Glutamatergic neuron (in vitro differentiated cells): ENCODE measurements at regions not wholly inside any gene's neighbourhood (a gene's known extent, or its start where the extent isn't known, plus 50 kb on each side); places are given as distances from the start of the nearest gene placed in this dataset.

Experiments used
- DNase-seq: peaks from one replicate; pipeline ENCODE4 v3.0.0; 2022
- H3K27ac Mint-ChIP-seq: one replicate; pipeline ENCODE4 v1.8.0; 2020; ENCODE audit warnings: mild to moderate bottlenecking, mixed read lengths, inconsistent platforms; ENCODE audit not compliant: unreplicated experiment
- H3K27me3 Mint-ChIP-seq: one replicate; pipeline ENCODE4 v1.8.0; 2020; ENCODE audit warnings: mild to moderate bottlenecking, moderate library complexity, mixed read lengths, inconsistent platforms; ENCODE audit not compliant: unreplicated experiment
- H3K36me3 Mint-ChIP-seq: one replicate; pipeline ENCODE4 v1.8.0; 2020; ENCODE audit warnings: mild to moderate bottlenecking, mixed read lengths, inconsistent platforms; ENCODE audit not compliant: unreplicated experiment
- H3K4me1 Mint-ChIP-seq: one replicate; pipeline ENCODE4 v1.8.0; 2020; ENCODE audit warnings: mild to moderate bottlenecking, low read depth, mixed read lengths, inconsistent platforms; ENCODE audit not compliant: unreplicated experiment
- H3K4me3 Mint-ChIP-seq: one replicate; pipeline ENCODE4 v1.8.0; 2020; ENCODE audit warnings: mild to moderate bottlenecking, mixed read lengths, inconsistent platforms; ENCODE audit not compliant: unreplicated experiment
- H3K9me3 Mint-ChIP-seq: one replicate; pipeline ENCODE4 v1.8.0; 2020; ENCODE audit warnings: mild to moderate bottlenecking, moderate library complexity, mixed read lengths, inconsistent platforms; ENCODE audit not compliant: unreplicated experiment
- CTCF ChIP-seq: fragments of 200-600 bp; sonication (generic); IDR thresholded peaks from one replicate; pipeline ENCODE4 v1.5.0; 2021; ENCODE audit not compliant: partially characterized antibody, unreplicated experiment

GRCh38 chr12:71027856-71028255 lies 107.3 kb upstream of the PTPRR start:
- H3K27ac Mint-ChIP-seq = no peak overlapping the region
- H3K4me3 Mint-ChIP-seq = no peak overlapping the region
- TF ChIP-seq CTCF = no peak
- no peaks in the 10 kb centered on the region for H3K27me3 Mint-ChIP-seq
- H3K4me1 Mint-ChIP-seq = no peaks in the 10 kb centered on the region
- H3K36me3 Mint-ChIP-seq = no peaks in the 10 kb centered on the region
- H3K9me3 Mint-ChIP-seq = peaks cover 2% of the 10 kb centered on the region
- DNase-seq = no peak

GRCh38 chr12:71024827-71025226 lies 104.3 kb upstream of the PTPRR start:
- peaks cover 3% of the 10 kb centered on the region for H3K4me1 Mint-ChIP-seq
- DNase-seq = no peak
- peaks cover 2% of the 10 kb centered on the region for H3K9me3 Mint-ChIP-seq
- no peak overlapping the region for H3K27ac Mint-ChIP-seq
- H3K36me3 Mint-ChIP-seq = no peaks in the 10 kb centered on the region
- H3K27me3 Mint-ChIP-seq = no peaks in the 10 kb centered on the region
- TF ChIP-seq CTCF = no peak
- H3K4me3 Mint-ChIP-seq = no peak overlapping the region

GRCh38 chr12:71024281-71024680 lies 103.7 kb upstream of the PTPRR start:
- no peak for TF ChIP-seq CTCF
- peaks cover 3% of the 10 kb centered on the region for H3K4me1 Mint-ChIP-seq
- H3K27ac Mint-ChIP-seq = no peak overlapping the region
- no peak for DNase-seq
- no peaks in the 10 kb centered on the region for H3K36me3 Mint-ChIP-seq
- peaks cover 2% of the 10 kb centered on the region for H3K9me3 Mint-ChIP-seq
- no peak overlapping the region for H3K4me3 Mint-ChIP-seq
- no peaks in the 10 kb centered on the region for H3K27me3 Mint-ChIP-seq

- Mint-ChIP-seq H3K4me3 (no peak overlapping the region), H3K4me1 (peaks cover 3% of the 10 kb centered on the region), H3K36me3 (no peaks in the 10 kb centered on the region), H3K27me3 (no peaks in the 10 kb centered on the region), H3K27ac (no peak overlapping the region), H3K9me3 (no peaks in the 10 kb centered on the region)
- no peak for DNase-seq
- TF ChIP-seq CTCF = no peak
Measured at GRCh38 chr12:71021491-71021890, 101.0 kb upstream of the PTPRR start.

GRCh38 chr12:71019282-71019831 lies 98.8 kb upstream of the PTPRR start:
- Mint-ChIP-seq H3K27me3 (no peaks in the 10 kb centered on the region), H3K9me3 (peaks cover 5% of the 10 kb centered on the region), H3K27ac (no peak overlapping the region), H3K4me3 (no peak overlapping the region), H3K36me3 (no peaks in the 10 kb centered on the region), H3K4me1 (peaks cover 15% of the 10 kb centered on the region)
- DNase-seq = no peak
- no peak for TF ChIP-seq CTCF
